GM19463 (cell line): ENCODE measurements at regions not wholly inside any gene's neighbourhood (a gene's known extent, or its start where the extent isn't known, plus 50 kb on each side); places are given as distances from the start of the nearest gene placed in this dataset.
A peak's percentile ranks its signal among the peaks of the same experiment; 100 is the strongest.
"Not testable (repeated sequence)": the region's sequence is repeated elsewhere in the genome, so short reads cannot be mapped to it uniquely, and the experiment has no call there.

Source experiments
- ATAC-seq: cut with Tn5 transposase; IDR thresholded peaks from one replicate; pipeline ENCODE4 v1.9.1; 2021; ENCODE audit warnings: mild to moderate bottlenecking, moderate library complexity; ENCODE audit not compliant: unreplicated experiment

DNA sequence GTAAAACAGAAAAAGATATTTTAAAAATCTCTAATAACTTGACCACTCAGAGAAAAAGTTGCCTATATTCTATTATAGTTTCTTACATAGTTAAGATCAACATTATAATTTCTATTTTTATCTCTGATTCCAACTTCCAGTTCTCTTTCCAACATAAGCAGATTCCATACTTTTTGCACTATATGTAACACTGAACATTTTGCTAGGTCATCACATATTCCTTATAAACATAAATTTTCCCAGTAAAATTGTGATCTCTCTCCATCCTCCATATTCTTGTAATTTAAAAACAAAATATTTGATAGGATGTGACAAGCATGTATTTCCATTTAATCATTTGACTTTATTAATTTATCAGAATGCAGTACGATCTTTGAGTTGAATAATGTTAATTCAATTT lies 170.4 kb upstream of the THSD7A start:
- no peak for ATAC-seq

DNA sequence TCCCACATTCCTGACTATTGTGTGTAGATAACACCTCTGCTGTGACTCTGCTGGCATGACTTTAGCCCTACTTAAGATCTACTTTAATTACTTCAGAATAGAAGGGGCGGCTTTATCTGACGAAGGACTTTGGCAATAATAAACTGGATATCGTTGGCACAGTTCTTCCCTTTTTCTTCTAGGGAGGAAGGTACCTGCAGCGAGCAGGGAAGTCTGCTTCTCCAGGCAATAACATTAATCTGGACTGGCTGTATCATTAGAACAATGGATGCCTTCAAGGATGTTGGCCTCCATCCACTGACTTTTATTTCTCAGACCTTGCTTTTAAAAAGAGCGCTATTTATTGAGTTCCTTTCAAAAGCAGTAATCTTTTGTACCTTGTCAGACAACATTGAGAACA lies 172.6 kb upstream of the THSD7A start:
- ATAC-seq, result no peak

DNA sequence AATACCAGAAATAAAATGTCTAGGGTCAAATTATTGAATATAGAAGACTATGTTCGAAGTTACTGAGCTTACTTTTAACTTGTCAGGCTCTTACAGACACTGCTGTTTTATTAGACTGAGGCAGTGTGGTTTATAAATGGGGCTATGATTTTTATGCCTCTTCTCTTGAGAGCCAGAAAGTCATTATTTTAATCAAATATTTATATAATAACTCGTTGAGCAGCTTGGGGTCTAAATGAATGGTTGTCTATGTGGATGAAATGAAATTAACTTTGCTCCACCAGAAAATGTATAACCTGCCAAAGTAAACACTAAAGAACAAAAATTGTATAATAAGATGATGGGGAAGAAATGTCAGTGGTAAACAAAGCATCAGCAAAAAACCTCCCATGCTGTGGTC lies 175.6 kb upstream of the THSD7A start:
- ATAC-seq, result no peak

DNA sequence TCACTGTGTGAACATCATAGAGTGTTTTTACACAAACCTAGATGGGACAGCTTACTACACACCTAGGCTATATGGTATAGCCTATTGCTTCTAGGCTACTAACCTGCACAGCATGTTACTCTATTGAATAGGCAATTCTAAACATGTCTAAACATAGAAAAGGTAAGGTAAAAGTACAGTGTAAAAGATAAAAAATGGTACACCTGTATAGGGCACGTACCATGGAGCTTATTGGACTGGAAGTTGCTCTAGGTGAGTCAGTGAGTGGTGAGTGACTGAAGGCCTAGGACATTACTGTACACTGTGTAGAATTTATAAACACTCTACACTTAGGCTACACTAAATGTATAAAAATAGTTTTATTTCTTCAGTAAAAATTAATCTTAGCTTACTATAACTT lies 182.0 kb upstream of the THSD7A start:
- no peak for ATAC-seq

DNA sequence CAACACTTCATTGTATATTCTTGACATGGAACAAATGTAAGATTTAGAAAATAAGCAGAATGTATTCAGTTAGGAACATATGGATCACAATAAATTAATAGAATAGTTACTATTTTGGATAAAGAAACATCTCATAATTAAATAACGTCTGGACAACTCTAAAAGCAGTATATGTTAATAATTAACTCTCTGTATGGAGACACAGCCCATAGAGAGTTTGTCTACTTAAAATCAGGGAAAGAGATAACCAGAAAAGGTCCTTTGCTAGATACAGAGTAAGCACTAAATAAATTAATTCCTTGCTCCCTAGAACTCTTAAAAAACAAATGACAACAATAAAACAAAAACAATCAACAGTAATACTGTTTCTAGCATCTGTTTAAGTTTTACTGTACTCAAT lies 184.4 kb upstream of the THSD7A start:
- no peak for ATAC-seq

DNA sequence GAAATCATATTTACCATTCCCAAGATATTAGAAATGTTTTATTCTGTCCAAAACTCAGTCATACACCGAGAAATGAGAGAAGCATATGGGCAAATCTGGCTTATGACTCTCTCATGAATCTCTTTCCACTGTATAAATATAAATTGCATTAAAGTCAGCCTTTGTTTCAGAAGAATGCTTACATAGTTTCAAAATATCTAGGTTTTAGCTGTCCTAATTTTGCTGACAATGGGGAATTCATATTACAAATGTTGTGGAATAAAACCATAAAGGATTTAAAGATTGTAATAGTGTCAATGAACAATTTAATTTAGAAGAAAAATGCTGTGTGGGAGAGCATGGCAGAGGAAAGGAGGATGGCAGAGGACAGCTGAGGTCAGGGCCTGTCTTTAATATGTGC lies 185.0 kb upstream of the THSD7A start:
- no peak for ATAC-seq

DNA sequence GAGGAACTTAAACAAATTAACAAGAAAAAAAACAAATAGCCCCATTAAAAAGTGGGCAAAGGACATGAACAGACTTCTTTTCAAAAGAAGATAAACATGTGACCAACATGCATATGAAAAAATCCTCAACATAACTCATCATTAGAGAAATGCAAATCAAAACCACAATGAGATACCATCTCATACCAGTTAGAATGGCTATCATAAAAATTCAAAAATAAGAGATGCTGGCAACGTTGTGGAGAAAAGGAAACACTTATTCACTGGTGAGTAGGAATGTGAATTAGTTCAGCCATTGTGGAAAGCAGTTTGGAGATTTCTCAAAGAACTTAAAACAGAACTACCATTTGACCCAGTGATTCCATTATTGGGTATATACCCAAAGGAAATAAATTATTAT lies 189.1 kb upstream of the TMEM106B start:
- not testable (repeated sequence) for ATAC-seq

DNA sequence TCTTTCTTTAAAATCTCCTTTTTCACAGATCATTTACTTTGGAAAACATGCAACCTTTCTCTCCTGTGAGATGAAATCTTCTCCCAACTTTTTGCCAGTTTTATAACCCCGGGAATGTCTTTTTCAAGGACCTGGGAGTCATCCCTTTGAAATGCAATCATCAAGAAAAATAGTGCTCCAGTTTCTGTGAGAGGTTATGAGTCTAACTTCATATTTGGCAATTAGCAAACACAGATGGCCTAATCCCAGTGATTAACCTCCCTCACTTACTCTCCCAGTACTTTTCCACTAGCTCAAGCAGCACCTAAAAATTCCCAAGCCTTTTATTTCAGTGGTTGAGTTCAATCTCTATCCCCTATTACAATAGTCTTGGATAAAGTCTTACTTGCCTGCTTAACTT lies 185.8 kb upstream of the TMEM106B start:
- ATAC-seq, result no peak

DNA sequence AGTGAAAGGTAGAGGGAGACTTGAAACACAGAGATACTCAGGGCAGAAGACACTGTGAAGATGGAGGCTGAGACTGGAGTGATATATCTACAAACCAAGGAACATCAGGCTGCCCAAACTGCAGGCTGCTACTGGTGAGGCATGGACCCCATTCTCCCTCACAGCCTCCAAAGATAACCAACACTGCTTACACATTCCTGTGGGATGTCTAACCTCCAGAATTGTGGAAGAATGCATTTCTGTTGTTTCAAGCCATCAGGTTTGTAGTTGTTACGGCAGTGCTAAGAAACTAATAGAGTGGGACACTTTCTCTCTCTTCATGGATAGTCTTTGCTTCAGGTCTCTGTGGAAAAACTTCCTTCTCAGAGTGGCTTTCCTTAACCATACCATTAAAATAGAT lies 182.6 kb upstream of the TMEM106B start:
- ATAC-seq, result no peak

DNA sequence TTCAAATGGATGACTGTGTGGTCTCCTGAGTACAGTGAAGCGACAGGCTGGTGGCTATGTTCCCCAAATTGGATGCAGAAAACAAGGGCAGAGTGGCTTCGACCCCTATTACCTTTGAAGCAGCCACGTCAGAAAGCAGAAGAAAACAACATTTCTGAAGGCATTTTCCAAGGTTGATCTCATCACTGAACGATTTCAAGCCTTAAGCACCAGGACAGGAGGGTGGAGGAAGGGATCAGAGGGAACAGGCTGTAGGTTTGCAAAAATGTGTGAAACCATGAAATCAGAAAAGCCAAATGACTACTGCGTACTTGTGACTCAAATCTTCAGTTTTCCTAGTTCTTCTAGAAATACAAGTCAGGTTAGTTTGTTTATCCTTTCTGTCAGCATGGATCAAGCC lies 181.0 kb upstream of the TMEM106B start:
- ATAC-seq, result no peak

DNA sequence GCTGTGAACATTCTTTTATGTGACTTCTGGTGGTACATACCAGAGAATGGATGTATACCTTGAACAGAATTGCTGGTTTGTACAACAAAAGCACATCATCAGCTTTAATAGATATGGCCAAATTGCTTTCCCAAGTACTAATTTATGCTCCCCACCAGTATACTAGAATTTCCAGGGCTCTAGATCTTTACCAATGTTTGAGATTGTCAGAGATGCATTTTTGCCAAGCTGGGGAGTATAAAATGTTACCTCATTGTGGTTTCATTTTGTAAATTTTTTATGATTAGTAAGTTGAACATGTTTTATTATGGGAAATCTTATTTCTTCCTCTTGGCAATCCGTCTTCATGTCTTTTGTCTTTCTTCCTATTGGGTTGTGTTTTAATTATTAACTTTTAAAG lies 179.9 kb upstream of the TMEM106B start:
- ATAC-seq, result no peak

DNA sequence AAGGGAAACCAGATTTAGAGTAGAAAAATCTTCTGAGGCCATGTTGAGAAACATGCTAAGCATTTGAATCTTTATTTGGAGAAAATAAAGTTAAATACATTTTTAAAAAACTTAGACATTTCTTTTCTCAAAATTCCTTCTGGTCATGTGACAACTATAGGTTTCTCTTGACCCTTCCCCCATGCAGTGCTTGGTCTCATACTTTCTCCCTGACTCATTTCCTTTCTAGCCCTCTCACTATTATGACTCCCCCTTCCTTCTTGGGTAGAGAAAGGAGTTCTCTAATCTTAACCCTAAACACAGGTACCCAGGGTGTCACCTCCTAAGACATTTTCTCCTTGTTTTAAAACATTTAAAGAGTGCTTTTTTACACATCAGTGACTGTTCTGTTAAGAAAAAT lies 179.5 kb upstream of the TMEM106B start:
- no peak for ATAC-seq

DNA sequence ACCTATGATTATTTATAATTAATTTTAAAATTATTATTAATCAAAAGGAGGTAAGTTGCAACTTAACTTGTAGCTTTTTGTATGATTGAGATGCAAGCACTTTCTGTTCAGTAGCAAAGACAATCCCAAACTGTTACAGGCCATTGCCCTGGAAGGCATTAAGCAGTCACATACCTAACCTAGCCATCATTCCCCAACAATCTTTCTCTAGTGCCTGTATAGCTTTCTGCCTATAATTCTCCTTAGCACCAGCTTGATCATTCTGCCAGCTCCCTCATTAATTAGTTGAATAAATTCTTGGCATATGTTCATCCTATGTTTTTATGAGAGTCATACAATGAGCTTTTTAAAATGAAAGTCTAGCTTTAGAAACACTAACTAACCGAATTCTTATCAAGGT lies 178.9 kb upstream of the TMEM106B start:
- ATAC-seq, result no peak

DNA sequence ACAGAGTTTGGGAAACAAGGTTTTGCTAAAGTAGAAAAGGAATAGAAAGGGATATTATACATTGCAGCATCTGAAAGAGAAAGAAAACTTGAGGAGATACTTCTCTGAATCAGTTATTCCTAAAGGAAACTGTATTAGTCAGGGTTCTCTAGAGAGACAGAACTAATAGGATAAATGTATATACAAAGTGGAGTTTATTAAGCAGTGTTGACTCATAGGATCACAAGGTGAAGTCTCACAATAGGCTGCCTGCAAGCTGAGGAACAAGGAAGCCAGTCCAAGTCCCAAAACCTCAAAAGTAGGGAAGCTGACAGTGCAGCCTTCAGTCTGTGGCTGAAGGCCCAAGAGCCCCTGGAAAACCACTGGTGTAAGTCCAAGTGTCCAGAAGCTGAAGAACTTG lies 167.6 kb upstream of the TMEM106B start:
- ATAC-seq, result not testable (repeated sequence)

DNA sequence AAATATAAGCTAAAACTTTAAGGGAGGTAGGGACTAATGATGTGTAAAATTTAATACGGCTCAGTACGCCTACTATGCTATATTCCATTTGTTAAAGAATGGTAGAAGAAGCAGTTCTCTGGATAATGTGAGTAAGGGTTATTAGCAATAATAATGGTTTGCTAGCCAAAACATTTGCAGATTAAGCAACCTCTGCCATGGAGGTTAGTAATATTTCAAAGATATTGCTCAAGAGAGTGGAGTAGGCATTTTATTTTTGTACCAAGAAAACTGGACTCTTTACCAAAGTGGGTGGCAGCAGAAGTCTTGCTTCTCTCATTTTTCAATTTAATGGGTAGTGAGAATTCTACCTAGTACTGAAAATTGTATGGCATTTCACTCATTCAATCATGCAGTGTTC lies 158.9 kb upstream of the TMEM106B start:
- no peak for ATAC-seq

DNA sequence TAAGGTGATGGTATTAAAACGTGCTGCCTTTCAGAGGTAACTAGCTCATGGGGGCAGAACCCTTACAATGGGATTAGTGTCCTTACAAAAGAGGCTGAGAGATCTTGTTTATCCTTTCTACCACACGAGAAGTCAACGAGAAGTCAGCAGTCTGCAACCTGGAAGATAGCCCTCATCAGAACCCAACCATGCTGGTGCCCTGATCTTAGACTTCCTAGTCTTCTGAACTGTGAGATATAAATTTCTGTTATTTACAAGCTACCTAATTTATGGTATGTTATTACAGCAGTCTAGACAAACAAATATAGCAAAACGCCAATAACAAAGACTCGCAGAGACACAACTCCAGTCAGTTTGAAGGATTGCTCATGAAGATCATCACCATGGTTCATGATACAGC lies 157.5 kb upstream of the TMEM106B start:
- no peak for ATAC-seq

DNA sequence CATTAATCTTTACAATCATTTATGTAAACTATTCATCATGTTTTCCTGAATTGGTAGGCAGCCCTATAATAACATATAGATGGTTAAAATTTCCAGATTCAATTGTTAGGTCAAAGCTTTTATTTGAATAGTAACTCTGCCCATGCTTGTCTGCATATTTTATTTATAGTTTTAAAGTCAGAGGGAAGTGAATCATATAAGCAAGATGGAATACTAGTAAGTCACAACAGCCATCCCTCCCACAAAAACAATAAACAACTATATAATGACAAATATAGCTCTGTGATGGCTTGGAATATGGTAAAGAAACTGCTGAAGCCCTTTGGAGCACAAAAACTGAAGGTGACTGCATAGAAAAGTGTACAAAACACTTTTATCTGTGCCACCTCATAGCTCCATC lies 156.3 kb upstream of the TMEM106B start:
- ATAC-seq, result no peak

DNA sequence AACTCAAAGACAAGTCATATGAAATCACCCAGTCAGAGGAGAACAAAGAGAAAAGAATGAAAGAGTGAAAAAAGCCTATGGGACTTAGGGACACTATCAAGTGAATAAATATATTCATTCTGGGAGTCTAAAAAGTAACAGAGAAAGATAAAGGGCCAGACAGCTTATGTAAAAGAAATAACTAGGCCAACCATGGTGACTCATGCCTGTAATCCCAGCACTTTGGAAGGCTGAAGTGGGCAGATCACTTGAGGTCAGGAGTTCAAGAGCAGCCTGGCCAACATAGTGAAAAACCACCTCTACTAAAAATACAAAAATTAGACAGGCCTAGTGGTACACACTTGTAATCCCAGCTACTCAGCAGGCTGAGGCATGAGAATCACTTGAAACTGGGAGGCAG lies 154.7 kb upstream of the TMEM106B start:
- no peak for ATAC-seq

DNA sequence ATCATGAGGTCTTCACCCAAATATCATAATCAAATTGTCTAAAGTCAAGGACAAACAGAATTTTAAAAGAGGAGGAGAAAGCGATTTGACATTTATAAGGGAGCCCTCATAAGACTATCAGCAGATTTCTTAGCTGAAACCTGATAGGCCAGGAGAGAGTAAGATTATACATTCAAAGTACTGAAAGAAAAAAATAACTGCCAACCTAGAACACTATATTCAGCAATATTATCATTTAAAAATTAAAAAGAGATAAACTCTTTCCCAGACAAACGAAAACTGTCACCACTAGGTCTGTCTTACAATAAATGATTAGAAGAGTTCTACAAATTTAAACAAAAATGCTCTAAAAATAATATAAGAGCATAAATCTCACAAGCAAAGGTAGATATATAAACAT lies 154.1 kb upstream of the TMEM106B start:
- ATAC-seq, result no peak

DNA sequence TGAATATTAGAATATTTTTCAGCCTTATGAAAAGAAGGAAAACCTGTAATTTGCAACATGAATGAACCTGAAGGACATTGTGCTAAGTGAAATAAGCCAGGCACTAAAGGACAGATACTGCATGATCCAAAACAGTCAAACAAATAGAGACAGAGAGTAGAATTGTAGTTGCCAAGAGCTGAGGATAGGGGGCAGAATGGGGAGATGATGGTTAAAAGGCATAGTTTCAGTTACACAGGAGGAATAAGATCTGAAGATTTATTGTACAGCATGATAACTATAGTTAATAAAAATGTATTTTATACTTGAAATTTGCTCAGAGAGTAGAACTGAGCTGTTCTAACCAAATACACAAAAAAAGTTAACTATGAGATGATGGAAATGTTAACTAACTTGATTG lies 149.0 kb upstream of the TMEM106B start:
- no peak for ATAC-seq

DNA sequence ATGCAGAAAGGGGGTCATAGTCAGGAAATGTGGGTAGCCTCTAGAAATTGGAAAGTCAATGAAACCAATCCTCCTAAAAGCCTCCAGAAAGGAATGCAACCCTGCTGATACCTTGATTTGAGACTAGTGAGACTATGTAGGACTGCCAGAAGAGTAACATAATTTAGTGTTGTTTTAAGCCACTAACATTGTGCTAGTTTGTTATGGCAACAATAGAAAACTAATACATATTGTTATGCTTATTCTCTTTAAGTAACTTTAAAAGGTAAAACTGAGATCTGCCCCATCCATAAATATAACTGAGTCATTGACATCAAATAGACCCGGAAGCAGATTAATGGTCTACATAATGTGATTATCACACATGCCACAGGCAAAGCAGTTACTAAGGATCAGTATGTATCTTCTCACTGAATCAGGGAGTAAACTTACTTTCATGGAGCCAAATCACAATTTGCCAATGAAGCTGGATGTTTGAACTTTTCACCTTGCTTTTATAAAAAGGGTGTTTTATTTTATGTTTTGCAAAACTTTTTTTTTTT lies 146.4 kb upstream of the TMEM106B start:
- no peak for ATAC-seq

DNA sequence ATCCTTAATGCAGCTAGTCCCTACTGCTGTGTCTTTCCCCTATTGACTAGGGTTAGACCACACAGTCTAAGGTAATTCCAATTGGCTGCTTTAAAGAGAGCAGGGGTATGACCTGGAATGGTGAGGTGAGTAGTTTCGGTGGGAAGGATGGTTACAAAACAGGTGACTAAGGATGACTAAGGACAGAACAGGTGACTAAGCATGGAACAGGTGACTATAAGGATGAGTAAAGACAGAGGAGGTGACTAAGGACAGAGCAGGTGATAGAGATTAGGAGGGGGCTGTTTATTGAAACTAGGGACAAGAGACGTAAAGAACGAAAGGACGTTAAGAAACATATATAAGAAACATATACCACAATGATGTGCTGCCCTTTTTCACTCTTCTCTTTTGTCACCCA lies 145.1 kb upstream of the TMEM106B start:
- no peak for ATAC-seq

DNA sequence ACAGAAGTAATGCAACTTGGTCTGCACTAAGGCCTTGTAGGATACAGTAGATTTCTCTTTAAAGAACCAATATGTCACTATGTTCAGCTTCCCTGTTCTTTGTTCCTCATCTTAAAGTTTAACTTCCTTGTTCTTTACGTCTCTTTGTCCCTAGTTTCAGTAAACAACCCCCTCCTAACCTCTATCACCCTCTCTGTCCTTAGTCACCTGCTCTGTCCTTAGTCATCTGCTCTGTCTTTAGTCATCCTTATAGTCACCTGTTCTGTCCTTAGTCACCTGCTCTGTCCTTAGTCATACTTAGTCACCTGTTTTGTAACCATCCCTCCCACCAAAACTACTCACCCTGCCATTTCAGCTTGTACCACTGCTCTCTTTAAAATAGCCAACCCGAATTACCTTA lies 144.6 kb upstream of the TMEM106B start:
- ATAC-seq, result peak; percentile 51
